GM19240 (cell line): ENCODE measurements at regions not wholly inside any gene's neighbourhood (a gene's known extent, or its start where the extent isn't known, plus 50 kb on each side); places are given as distances from the start of the nearest gene placed in this dataset.
"Not testable (repeated sequence)": the region's sequence is repeated elsewhere in the genome, so short reads cannot be mapped to it uniquely, and the experiment has no call there.

Experiments
- DNase-seq: peaks from one replicate; pipeline ENCODE4 v3.0.0; 2011; ENCODE audit warnings: low spot score; ENCODE audit not compliant: insufficient read length

- DNase-seq, result peak; percentile 35
Measured at GRCh38 chr5:36739751-36740221, 133.4 kb downstream of the SLC1A3 start.

GRCh38 chr5:36740259-36740898 is 134.0 kb downstream of the SLC1A3 start:
- DNase-seq, result no peak

GRCh38 chr5:36741128-36741527 is 134.7 kb downstream of the SLC1A3 start:
- no peak for DNase-seq

- no peak for DNase-seq
Measured at GRCh38 chr5:36743891-36744772, 132.4 kb upstream of the NIPBL start.

GRCh38 chr5:36744773-36745589 is 131.6 kb upstream of the NIPBL start:
- DNase-seq, result peak; percentile 45

GRCh38 chr5:36747794-36748193 is 128.8 kb upstream of the NIPBL start:
- DNase-seq, result not testable (repeated sequence)

GRCh38 chr5:36751886-36752285 is 124.7 kb upstream of the NIPBL start:
- no peak for DNase-seq

GRCh38 chr5:36755342-36755741 is 121.2 kb upstream of the NIPBL start:
- no peak for DNase-seq

- no peak for DNase-seq
Measured at GRCh38 chr5:36755920-36756488, 120.6 kb upstream of the NIPBL start.

GRCh38 chr5:36756848-36757247 is 119.7 kb upstream of the NIPBL start:
- no peak for DNase-seq

- DNase-seq, result no peak
Measured at GRCh38 chr5:36759117-36759516, 117.5 kb upstream of the NIPBL start.

GRCh38 chr5:36763454-36763853 is 113.1 kb upstream of the NIPBL start:
- DNase-seq, result no peak

GRCh38 chr5:36765876-36766275 is 110.7 kb upstream of the NIPBL start:
- DNase-seq, result no peak

- no peak for DNase-seq
Measured at GRCh38 chr5:36766981-36767380, 109.6 kb upstream of the NIPBL start.

GRCh38 chr5:36768450-36768849 is 108.1 kb upstream of the NIPBL start:
- DNase-seq, result no peak

GRCh38 chr5:36769129-36769770 is 107.3 kb upstream of the NIPBL start:
- no peak for DNase-seq

- no peak for DNase-seq
Measured at GRCh38 chr5:36770125-36770524, 106.4 kb upstream of the NIPBL start.

- no peak for DNase-seq
Measured at GRCh38 chr5:36772276-36773140, 104.1 kb upstream of the NIPBL start.

- DNase-seq, result no peak
Measured at GRCh38 chr5:36777105-36777757, 99.3 kb upstream of the NIPBL start.
